GM21529 (cell line): ENCODE measurements at regions not wholly inside any gene's neighbourhood (a gene's known extent, or its start where the extent isn't known, plus 50 kb on each side); places are given as distances from the start of the nearest gene placed in this dataset.

Experiments used
- ATAC-seq: cut with Tn5 transposase; IDR thresholded peaks from one replicate; pipeline ENCODE4 v1.9.1; 2021; ENCODE audit not compliant: unreplicated experiment

DNA sequence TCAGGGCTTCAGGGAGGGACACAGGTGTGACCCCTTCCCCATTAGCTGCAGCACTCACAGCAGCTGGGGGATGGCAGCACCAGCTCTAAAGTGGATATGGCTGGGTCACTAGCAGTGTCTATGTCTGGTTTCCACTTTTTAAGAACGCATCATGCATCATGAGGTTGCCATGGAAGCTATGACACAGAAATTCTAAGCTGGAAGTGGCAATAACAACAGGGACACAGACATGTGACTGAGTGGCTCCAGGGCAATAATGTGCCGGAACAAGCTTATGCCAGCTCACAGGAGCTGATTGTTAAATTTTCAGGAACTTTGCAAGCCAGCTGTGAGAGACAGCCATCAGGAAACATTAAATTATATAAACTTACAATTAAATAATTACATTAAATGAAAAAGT is 51.2 kb upstream of the NFASC start:
- no peak for ATAC-seq
